OCI-LY1 (cell line): ENCODE measurements at regions not wholly inside any gene's neighbourhood (a gene's known extent, or its start where the extent isn't known, plus 50 kb on each side); places are given as distances from the start of the nearest gene placed in this dataset.

Experiments used
- H2AFZ ChIP-seq: fragments of 200-600 bp; sonication (generic), shearing (Covaris generic); 2 replicates; pipeline ENCODE4 v1.6.0; 2014; ENCODE audit warnings: antibody characterized with exemption, mild to moderate bottlenecking, low read length
- H3F3A ChIP-seq: fragments of 200-600 bp; sonication (generic), shearing (Covaris generic); 2 replicates; pipeline ENCODE4 v1.6.0; 2014; ENCODE audit warnings: mild to moderate bottlenecking, antibody characterized with exemption, low read length, moderate library complexity; ENCODE audit not compliant: insufficient read depth
- H3K27ac ChIP-seq: fragments of 200-600 bp; sonication (generic); 2 replicates; pipeline ENCODE4 v1.5.1; 2014; ENCODE audit warnings: low read length, mixed run types, mild to moderate bottlenecking, low read depth; ENCODE audit not compliant: poor library complexity, severe bottlenecking
- H3K27me3 ChIP-seq: fragments of 200-600 bp; sonication (generic); 2 replicates; pipeline ENCODE4 v1.6.0; 2014; ENCODE audit warnings: antibody characterized with exemption, mild to moderate bottlenecking, low read length, moderate library complexity; ENCODE audit not compliant: insufficient read depth
- H3K36me3 ChIP-seq: fragments of 200-600 bp; sonication (generic); 2 replicates; pipeline ENCODE4 v1.6.1; 2014; ENCODE audit warnings: mild to moderate bottlenecking, antibody characterized with exemption, low read length, moderate library complexity, mixed read lengths; ENCODE audit not compliant: insufficient read depth
- H3K4me1 ChIP-seq: fragments of 200-600 bp; sonication (generic); 2 replicates; pipeline ENCODE4 v1.5.1; 2014; ENCODE audit warnings: mild to moderate bottlenecking, low read length, moderate library complexity; ENCODE audit not compliant: insufficient read depth, severe bottlenecking
- H3K4me2 ChIP-seq: fragments of 200-600 bp; sonication (generic), shearing (Covaris generic); 2 replicates; pipeline ENCODE4 v1.6.1; 2014; ENCODE audit warnings: low read length
- H3K4me3 ChIP-seq: fragments of 200-600 bp; sonication (generic); 2 replicates; pipeline ENCODE4 v1.5.1; 2014; ENCODE audit warnings: low read length, low read depth, mild to moderate bottlenecking, mixed read lengths; ENCODE audit not compliant: poor library complexity, severe bottlenecking
- H3K79me2 ChIP-seq: fragments of 200-600 bp; shearing (Covaris generic); 2 replicates; pipeline ENCODE4 v1.6.1; 2016; ENCODE audit warnings: mixed run types, low read length, mixed read lengths; ENCODE audit not compliant: insufficient read depth
- H3K9ac ChIP-seq: fragments of 200-600 bp; sonication (generic), shearing (Covaris generic); 2 replicates; pipeline ENCODE4 v1.6.1; 2014; ENCODE audit warnings: mild to moderate bottlenecking, low read length, mixed read lengths
- H3K9me2 ChIP-seq: fragments of 200-600 bp; sonication (generic), shearing (Covaris generic); 2 replicates; pipeline ENCODE4 v1.6.1; 2014; ENCODE audit warnings: low read depth, mild to moderate bottlenecking, low read length, mixed read lengths
- H3K9me3 ChIP-seq: fragments of 200-600 bp; shearing (Covaris generic); 2 replicates; pipeline ENCODE4 v1.6.1; 2014; ENCODE audit warnings: low read length, mixed read lengths
- H4K20me1 ChIP-seq: fragments of 200-600 bp; sonication (generic), shearing (Covaris generic); 2 replicates; pipeline ENCODE4 v1.6.0; 2016; ENCODE audit warnings: mild to moderate bottlenecking, low read length; ENCODE audit not compliant: insufficient read depth
- CTCF ChIP-seq: fragments of 200-600 bp; sonication (generic), shearing (Covaris generic); IDR thresholded peaks from 2 replicates; pipeline ENCODE4 v1.5.1; 2017; ENCODE audit warnings: mild to moderate bottlenecking, antibody characterized with exemption, low read length, moderate library complexity, mixed read lengths
- EZH2 ChIP-seq: fragments of 200-600 bp; sonication (generic), shearing (Covaris generic); IDR thresholded peaks from 2 replicates; pipeline ENCODE4 v1.8.0; 2017; ENCODE audit warnings: borderline replicate concordance, mixed run types, mild to moderate bottlenecking, antibody characterized with exemption, low read length, moderate library complexity, mixed read lengths

- Histone ChIP-seq H3K36me3 (no peaks in the 10 kb centered on the region), H3K9me3 (no peaks in the 10 kb centered on the region), H3K9me2 (no peaks in the 10 kb centered on the region), H3K27ac (no peak overlapping the region), H4K20me1 (no peaks in the 10 kb centered on the region), H2AFZ (no peak overlapping the region), H3F3A (no peaks in the 10 kb centered on the region), H3K79me2 (no peaks in the 10 kb centered on the region), H3K4me3 (no peak overlapping the region), H3K9ac (no peak overlapping the region), H3K27me3 (no peaks in the 10 kb centered on the region), H3K4me1 (no peaks in the 10 kb centered on the region), H3K4me2 (no peak overlapping the region)
- no peak for TF ChIP-seq CTCF
- no peak for TF ChIP-seq EZH2
Observed at GRCh38 chr14:32015166-32015565, 61.9 kb upstream of the ARHGAP5 start.

GRCh38 chr14:32017587-32017986, 59.5 kb upstream of the ARHGAP5 start:
- Histone ChIP-seq H3K4me3 (no peak overlapping the region), H3F3A (no peaks in the 10 kb centered on the region), H3K27me3 (no peaks in the 10 kb centered on the region), H3K4me1 (no peaks in the 10 kb centered on the region), H3K79me2 (no peaks in the 10 kb centered on the region), H3K9me3 (no peaks in the 10 kb centered on the region), H2AFZ (no peak overlapping the region), H3K4me2 (no peak overlapping the region), H3K36me3 (no peaks in the 10 kb centered on the region), H4K20me1 (no peaks in the 10 kb centered on the region), H3K9ac (no peak overlapping the region), H3K27ac (no peak overlapping the region), H3K9me2 (no peaks in the 10 kb centered on the region)
- TF ChIP-seq EZH2 (no peak), CTCF (no peak)

GRCh38 chr14:32018391-32019092, 58.6 kb upstream of the ARHGAP5 start:
- Histone ChIP-seq H3K9me3 (no peaks in the 10 kb centered on the region), H4K20me1 (no peaks in the 10 kb centered on the region), H3K27ac (no peak overlapping the region), H3K4me1 (no peaks in the 10 kb centered on the region), H2AFZ (no peak overlapping the region), H3K36me3 (no peaks in the 10 kb centered on the region), H3K4me2 (no peak overlapping the region), H3F3A (no peaks in the 10 kb centered on the region), H3K9ac (no peak overlapping the region), H3K9me2 (no peaks in the 10 kb centered on the region), H3K79me2 (no peaks in the 10 kb centered on the region), H3K4me3 (no peak overlapping the region), H3K27me3 (no peaks in the 10 kb centered on the region)
- TF ChIP-seq EZH2 (no peak), CTCF (no peak)
